Upper lobe of left lung (tissue), 4 donors: ENCODE measurements at regions not wholly inside any gene's neighbourhood (a gene's known extent, or its start where the extent isn't known, plus 50 kb on each side); places are given as distances from the start of the nearest gene placed in this dataset.

Experiments used
- POLR2A ChIP-seq, 4 donors: fragments of 450-650 bp; IDR thresholded peaks; one replicate each; pipeline ENCODE4 v1.5.1; 2016 to 2017; ENCODE audit warnings: antibody characterized with exemption in 4 of 4, mild to moderate bottlenecking in 2 of 4
- TF ChIP-seq, protein P1 (sequence below), 6 experiments: fragments of 450-650 bp in 4 of 6; fragments of 200-600 bp in 2 of 6; sonication (generic) in 2 of 6; IDR thresholded peaks; one replicate each; pipeline ENCODE4 v1.5.1; 2016 to 2019; ENCODE audit warnings: antibody characterized with exemption in 6 of 6

DNA sequence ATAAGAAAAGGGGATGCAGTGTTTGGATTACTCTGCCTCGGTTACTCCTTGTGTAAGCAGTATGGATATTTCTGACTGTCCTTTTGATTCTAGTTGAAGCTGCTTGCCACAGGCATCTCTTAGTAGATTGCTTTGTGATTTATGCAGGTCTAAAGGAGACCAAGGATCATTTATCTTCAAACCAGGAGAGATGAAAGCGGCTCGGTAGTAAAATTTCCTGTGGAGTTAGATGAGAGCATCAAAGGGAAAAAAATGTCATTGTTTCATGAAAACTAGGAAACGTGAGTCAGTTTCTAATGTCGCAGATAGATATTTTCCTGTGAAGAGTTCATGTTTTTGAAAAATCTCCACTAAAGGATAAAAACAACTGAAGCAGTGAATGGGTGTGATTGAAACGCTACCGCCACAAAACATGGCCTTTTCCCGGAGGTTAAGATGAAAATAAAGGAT, 254.0 kb upstream of the TBL1XR1 start:
- TF ChIP-seq POLR2A (IDR thresholded peaks at IDR 0.05), result no peak
- TF ChIP-seq, protein P1, sequence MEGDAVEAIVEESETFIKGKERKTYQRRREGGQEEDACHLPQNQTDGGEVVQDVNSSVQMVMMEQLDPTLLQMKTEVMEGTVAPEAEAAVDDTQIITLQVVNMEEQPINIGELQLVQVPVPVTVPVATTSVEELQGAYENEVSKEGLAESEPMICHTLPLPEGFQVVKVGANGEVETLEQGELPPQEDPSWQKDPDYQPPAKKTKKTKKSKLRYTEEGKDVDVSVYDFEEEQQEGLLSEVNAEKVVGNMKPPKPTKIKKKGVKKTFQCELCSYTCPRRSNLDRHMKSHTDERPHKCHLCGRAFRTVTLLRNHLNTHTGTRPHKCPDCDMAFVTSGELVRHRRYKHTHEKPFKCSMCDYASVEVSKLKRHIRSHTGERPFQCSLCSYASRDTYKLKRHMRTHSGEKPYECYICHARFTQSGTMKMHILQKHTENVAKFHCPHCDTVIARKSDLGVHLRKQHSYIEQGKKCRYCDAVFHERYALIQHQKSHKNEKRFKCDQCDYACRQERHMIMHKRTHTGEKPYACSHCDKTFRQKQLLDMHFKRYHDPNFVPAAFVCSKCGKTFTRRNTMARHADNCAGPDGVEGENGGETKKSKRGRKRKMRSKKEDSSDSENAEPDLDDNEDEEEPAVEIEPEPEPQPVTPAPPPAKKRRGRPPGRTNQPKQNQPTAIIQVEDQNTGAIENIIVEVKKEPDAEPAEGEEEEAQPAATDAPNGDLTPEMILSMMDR (IDR thresholded peaks at IDR 0.05), result no peak
